HEK293 (cell line): ENCODE measurements at regions not wholly inside any gene's neighbourhood (a gene's known extent, or its start where the extent isn't known, plus 50 kb on each side); places are given as distances from the start of the nearest gene placed in this dataset.

Experiments used
- CTCF ChIA-PET: fragments of 350-600 bp; formaldehyde crosslinking; extraction: SDS; loops from one replicate; lab custom pipeline; 2021; ENCODE audit warnings: antibody characterized with exemption; lab: Yijun Ruan, JAX
- POLR2A ChIA-PET: fragments of 300-600 bp; formaldehyde crosslinking; extraction: SDS; loops from one replicate; lab custom pipeline; 2020; ENCODE audit warnings: antibody characterized with exemption, inconsistent platforms; lab: Yijun Ruan, JAX
- H3K27ac ChIP-seq: fragments of 200-500 bp; sonication (Bioruptor generic); 2 replicates; pipeline ENCODE4 v1.5.1; 2014; ENCODE audit warnings: low read depth, low read length, control low read depth, inconsistent platforms; ENCODE audit errors: extremely low read depth
- H3K36me3 ChIP-seq, 2 experiments: fragments of 200-500 bp in 1 of 2; sonication (Bioruptor generic) in 1 of 2; 1 replicate in 1 of 2; 2 replicates in 1 of 2; pipeline ENCODE4 v1.5.1; 2014 to 2017; ENCODE audit warnings: inconsistent platforms in 2 of 2, low read length in 2 of 2; ENCODE audit not compliant: control insufficient read depth in 2 of 2, insufficient read depth in 1 of 2
- H3K4me1 ChIP-seq: fragments of 200-500 bp; sonication (Bioruptor generic); 2 replicates; pipeline ENCODE4 v1.5.1; 2014; ENCODE audit warnings: mild to moderate bottlenecking, low read length, inconsistent platforms; ENCODE audit not compliant: control insufficient read depth, insufficient read depth
- H3K4me3 ChIP-seq: 2 replicates; pipeline ENCODE4 v1.5.1; 2011; ENCODE audit warnings: low read depth, mild to moderate bottlenecking, control low read depth, low read length, moderate library complexity
- H3K9me3 ChIP-seq: fragments of 200-500 bp; sonication (Bioruptor generic); 2 replicates; pipeline ENCODE4 v1.5.1; 2014; ENCODE audit warnings: low read depth, low read length, inconsistent platforms; ENCODE audit not compliant: control insufficient read depth, insufficient read depth
- BCL6B ChIP-seq: fragments of 450-650 bp; formaldehyde crosslinking; IDR thresholded peaks from 2 replicates; pipeline ENCODE4 v1.5.1; 2017; ENCODE audit warnings: missing biosample characterization, missing genetic modification characterization
- CTCF ChIP-seq: fragments of 450-650 bp; formaldehyde crosslinking; IDR thresholded peaks from 2 replicates; pipeline ENCODE4 v1.5.1; 2016; ENCODE audit warnings: missing biosample characterization, missing genetic modification characterization
- HIC1 ChIP-seq: fragments of 450-650 bp; formaldehyde crosslinking; IDR thresholded peaks from 2 replicates; pipeline ENCODE4 v1.5.1; 2016; ENCODE audit warnings: missing biosample characterization, missing genetic modification characterization
- IKZF3 ChIP-seq: fragments of 450-650 bp; IDR thresholded peaks from 2 replicates; pipeline ENCODE4 v1.5.0; 2018; ENCODE audit warnings: missing biosample characterization, mild to moderate bottlenecking, missing genetic modification characterization, moderate library complexity
- PRDM1 ChIP-seq: fragments of 450-650 bp; formaldehyde crosslinking; IDR thresholded peaks from 2 replicates; pipeline ENCODE4; 2016; ENCODE audit warnings: missing biosample characterization, missing genetic modification characterization
- SCRT2 ChIP-seq: fragments of 450-650 bp; formaldehyde crosslinking; IDR thresholded peaks from 2 replicates; pipeline ENCODE4 v1.5.1; 2016; ENCODE audit warnings: missing biosample characterization, missing genetic modification characterization
- SETDB1 ChIP-seq: IDR thresholded peaks from one replicate; pipeline ENCODE4 v1.6.1; 2017; ENCODE audit warnings: mild to moderate bottlenecking, low read length, moderate library complexity, mixed read lengths; ENCODE audit not compliant: insufficient read length
- SP2 ChIP-seq: fragments of 450-650 bp; formaldehyde crosslinking; IDR thresholded peaks from 2 replicates; pipeline ENCODE4 v1.5.1; 2016; ENCODE audit warnings: missing biosample characterization, missing genetic modification characterization
- ZBTB10 ChIP-seq: fragments of 450-650 bp; formaldehyde crosslinking; IDR thresholded peaks from 2 replicates; pipeline ENCODE4 v1.5.1; 2016; ENCODE audit warnings: missing biosample characterization, missing genetic modification characterization
- ZBTB26 ChIP-seq: fragments of 450-650 bp; formaldehyde crosslinking; optimal IDR thresholded peaks from 2 replicates; pipeline ENCODE3; 2016; ENCODE audit warnings: missing biosample characterization, mild to moderate bottlenecking, missing genetic modification characterization
- ZFP69B ChIP-seq: fragments of 450-650 bp; formaldehyde crosslinking; IDR thresholded peaks from 2 replicates; pipeline ENCODE4 v1.5.1; 2016; ENCODE audit warnings: missing biosample characterization, missing genetic modification characterization
- ZNF10 ChIP-seq: fragments of 450-650 bp; formaldehyde crosslinking; IDR thresholded peaks from 2 replicates; pipeline ENCODE4 v1.5.1; 2017; ENCODE audit warnings: missing biosample characterization, missing genetic modification characterization
- ZNF239 ChIP-seq: fragments of 450-650 bp; formaldehyde crosslinking; IDR thresholded peaks from 2 replicates; pipeline ENCODE4 v1.5.1; 2016; ENCODE audit warnings: missing biosample characterization, missing genetic modification characterization
- ZNF513 ChIP-seq: fragments of 450-650 bp; IDR thresholded peaks from 2 replicates; pipeline ENCODE4 v1.5.1; 2018; ENCODE audit warnings: missing biosample characterization, missing genetic modification characterization
- ZNF514 ChIP-seq: fragments of 450-650 bp; formaldehyde crosslinking; IDR thresholded peaks from 2 replicates; pipeline ENCODE4 v1.5.1; 2016; ENCODE audit warnings: missing biosample characterization, missing genetic modification characterization
- ZNF654 ChIP-seq: fragments of 450-650 bp; formaldehyde crosslinking; IDR thresholded peaks from 2 replicates; pipeline ENCODE4 v1.5.1; 2016; ENCODE audit warnings: low read depth, missing biosample characterization, missing genetic modification characterization
- ZNF664 ChIP-seq: fragments of 450-650 bp; formaldehyde crosslinking; IDR thresholded peaks from 2 replicates; pipeline ENCODE4 v1.5.1; 2016; ENCODE audit warnings: missing biosample characterization, missing genetic modification characterization

GRCh38 chr10:90988024-90988423 lies 67.1 kb upstream of the ANKRD1 start:
- POLR2A ChIA-PET: no interaction called here
- TF ChIP-seq ZBTB10: no peak
- no peak for TF ChIP-seq ZNF239 (tag by site-specific recombination)
- TF ChIP-seq ZNF514 (tag by site-specific recombination): no peak
- no peak for TF ChIP-seq CTCF (tag by site-specific recombination)
- H3K36me3 ChIP-seq: no peaks in the 10 kb centered on the region
- H3K9me3 ChIP-seq: no peaks in the 10 kb centered on the region
- no peak overlapping the region for H3K27ac ChIP-seq
- no peak overlapping the region for H3K4me3 ChIP-seq
- 0 out of 2 replicates have a peak, but pooled peaks cover 2% of the 10 kb centered on the region for H3K4me1 ChIP-seq
- CTCF ChIA-PET: no interaction called here

- ChIA-PET CTCF (interaction anchor here (1.6 kb wide), 1 partner anchor 17 kb away, joined by 9 read pairs; no protein-coding TSS in a partner anchor), POLR2A (interaction anchor here (0.6 kb wide), 1 partner anchor 66 kb away, joined by 4 read pairs; no protein-coding TSS in a partner anchor)
- Histone ChIP-seq H3K4me1 (0 out of 2 replicates have a peak, but pooled peaks cover 2% of the 10 kb centered on the region), H3K4me3 (no peak overlapping the region), H3K9me3 (no peaks in the 10 kb centered on the region), H3K36me3 (no peaks in the 10 kb centered on the region), H3K27ac (no peak overlapping the region)
- TF ChIP-seq ZFP69B (tag by site-specific recombination) (no peak), SCRT2 (tag by site-specific recombination) (no peak), PRDM1 (tag by site-specific recombination) (no peak), ZBTB26 (tag by site-specific recombination) (no peak), ZNF513 (no peak), HIC1 (no peak), SETDB1 (no peak), ZNF10 (tag by site-specific recombination) (no peak), BCL6B (no peak), SP2 (no peak), ZNF664 (no peak), ZNF654 (tag by site-specific recombination) (no peak), IKZF3 (no peak)
Observed at GRCh38 chr10:90988802-90989201, 67.9 kb upstream of the ANKRD1 start.
